ENCODE measurements at regions not wholly inside any gene's neighbourhood (a gene's known extent, or its start where the extent isn't known, plus 50 kb on each side); places are given as distances from the start of the nearest gene placed in this dataset.

- Histone ChIP-seq H3K9me3 (no peaks in the 10 kb centered on the region), H3K4me3 (no peak overlapping the region), H3K27ac (no peak overlapping the region), H3K4me1 (no peaks in the 10 kb centered on the region), H3K27me3 (no peaks in the 10 kb centered on the region), H3K36me3 (no peaks in the 10 kb centered on the region)
- TF ChIP-seq POLR2A (IDR thresholded peaks at IDR 0.05) (no peak), EP300 (IDR thresholded peaks at IDR 0.05) (no peak), CTCF (IDR thresholded peaks at IDR 0.05) (no peak)
- DNase-seq (ENCODE audit: low spot score in 2 of 2), result no peak
- 88 to 97% methylated on average over 1 of the region's 1 CpG for whole genome bisulfite sequencing, 2 donors
These were observed 2202.0 kb downstream of the PCDH9 start for GRCh38 chr13:65028101-65028500.

DNA sequence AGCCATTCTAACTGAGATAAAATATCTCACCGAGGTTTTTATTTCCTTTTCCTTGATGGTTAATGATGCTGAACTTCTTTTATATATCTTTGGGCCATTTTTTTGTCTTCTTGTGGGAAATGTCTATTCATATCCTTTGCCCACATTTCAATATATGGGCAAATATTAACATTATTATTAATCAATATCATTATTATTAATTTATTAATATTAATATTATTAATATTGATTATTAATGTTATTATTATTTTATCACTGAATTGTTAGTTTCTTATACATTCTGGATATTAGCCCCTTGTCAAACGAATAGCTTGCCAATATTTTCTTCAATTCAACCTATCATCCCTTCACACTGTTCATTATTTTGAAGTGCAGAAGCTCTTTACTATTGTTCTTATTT, 2203.6 kb downstream of the PCDH9 start:
- H3K27ac ChIP-seq, result no peak overlapping the region
- no peaks in the 10 kb centered on the region for H3K27me3 ChIP-seq
- H3K36me3 ChIP-seq, result no peaks in the 10 kb centered on the region
- no peaks in the 10 kb centered on the region for H3K9me3 ChIP-seq
- no peak for DNase-seq (ENCODE audit: low spot score in 2 of 2)
- TF ChIP-seq POLR2A (IDR thresholded peaks at IDR 0.05) (no peak), CTCF (IDR thresholded peaks at IDR 0.05) (no peak), EP300 (IDR thresholded peaks at IDR 0.05) (no peak)
- WGBS, 2 donors, result 73 to 78% methylated on average over 2 of the region's 2 CpGs
- H3K4me1 ChIP-seq, result no peaks in the 10 kb centered on the region
- no peak overlapping the region for H3K4me3 ChIP-seq

DNA sequence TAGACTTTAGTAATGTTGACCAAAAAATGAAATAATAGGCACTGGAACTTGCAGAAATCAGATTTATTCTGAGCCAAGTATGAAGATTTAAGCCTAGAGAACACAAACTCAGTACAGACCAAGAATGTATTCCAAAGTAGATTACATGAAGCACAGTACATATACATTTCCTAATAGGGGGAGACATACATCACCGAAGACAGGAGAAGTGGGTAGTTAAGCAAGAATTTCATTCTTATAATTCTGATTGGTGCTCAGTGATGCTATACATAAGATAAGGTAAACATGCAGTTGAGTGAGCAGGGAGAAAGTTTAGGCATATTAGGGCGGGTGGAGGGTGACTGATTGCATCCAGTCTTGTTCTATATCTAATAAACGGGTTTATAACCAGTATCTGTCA, 2218.8 kb downstream of the PCDH9 start:
- WGBS, 2 donors, result 74 to 78% methylated on average over 3 of the region's 3 CpGs
- Histone ChIP-seq H3K27me3 (no peaks in the 10 kb centered on the region), H3K4me3 (no peak overlapping the region), H3K36me3 (no peaks in the 10 kb centered on the region), H3K9me3 (no peaks in the 10 kb centered on the region), H3K4me1 (no peaks in the 10 kb centered on the region), H3K27ac (no peak overlapping the region)
- no peak for TF ChIP-seq CTCF (IDR thresholded peaks at IDR 0.05)
- no peak for TF ChIP-seq EP300 (IDR thresholded peaks at IDR 0.05)
- no peak for TF ChIP-seq POLR2A (IDR thresholded peaks at IDR 0.05)
- no peak for DNase-seq (ENCODE audit: low spot score in 2 of 2)

GRCh38 chr13:64997438-64997837, 2232.7 kb downstream of the PCDH9 start:
- no peak overlapping the region for H3K4me3 ChIP-seq
- H3K4me1 ChIP-seq, result no peaks in the 10 kb centered on the region
- no peak for DNase-seq (ENCODE audit: low spot score in 2 of 2)
- H3K9me3 ChIP-seq, result no peaks in the 10 kb centered on the region
- no peaks in the 10 kb centered on the region for H3K36me3 ChIP-seq
- H3K27me3 ChIP-seq, result no peaks in the 10 kb centered on the region
- 74 to 75% methylated on average over 5 of the region's 5 CpGs for WGBS, 2 donors
- H3K27ac ChIP-seq, result no peak overlapping the region
- no peak for TF ChIP-seq EP300 (IDR thresholded peaks at IDR 0.05)
- no peak for TF ChIP-seq POLR2A (IDR thresholded peaks at IDR 0.05)

- 71 to 76% methylated on average over 4 of the region's 4 CpGs for WGBS, 2 donors
These were observed 2236.5 kb downstream of the PCDH9 start for GRCh38 chr13:64993514-64994164.

More at GRCh38 chr13:64993514-64994164, 2236.5 kb downstream of the PCDH9 start:
- Histone ChIP-seq H3K4me3 (no peak overlapping the region), H3K9me3 (no peaks in the 10 kb centered on the region), H3K36me3 (no peaks in the 10 kb centered on the region), H3K27ac (no peak overlapping the region), H3K27me3 (no peaks in the 10 kb centered on the region), H3K4me1 (no peaks in the 10 kb centered on the region)
- DNase-seq (ENCODE audit: low spot score in 2 of 2), result no peak
- TF ChIP-seq CTCF (IDR thresholded peaks at IDR 0.05) (no peak), EP300 (IDR thresholded peaks at IDR 0.05) (no peak), POLR2A (IDR thresholded peaks at IDR 0.05) (no peak)
